ENCODE measurements at regions not wholly inside any gene's neighbourhood (a gene's known extent, or its start where the extent isn't known, plus 50 kb on each side); places are given as distances from the start of the nearest gene placed in this dataset.

DNA sequence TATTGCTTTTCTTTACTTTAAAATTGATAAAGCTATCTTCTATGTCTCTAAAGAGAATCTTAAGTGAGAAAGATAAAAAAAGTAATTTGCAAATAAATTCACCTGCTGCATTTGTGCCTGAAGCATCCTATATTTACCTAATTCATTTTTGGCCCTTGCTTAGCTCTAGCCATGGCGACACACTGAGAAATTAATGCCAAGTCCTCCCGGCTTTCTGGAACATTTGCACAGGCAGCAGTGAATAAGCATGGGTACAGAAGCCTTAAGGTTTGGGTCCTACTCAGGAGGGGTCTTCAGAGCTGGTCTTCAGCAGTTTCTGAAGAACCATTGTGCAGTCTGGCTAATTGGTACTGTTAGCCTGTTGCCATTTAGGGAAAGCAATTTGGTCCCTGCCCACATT, 73.9 kb upstream of the ZEB2 start:
- Histone ChIP-seq H3K36me3 (ENCODE audit: control insufficient read depth in 5 of 5, insufficient read depth in 5 of 5, low read length in 5 of 5) (no peaks in the 10 kb centered on the region), H3K27me3 (ENCODE audit: control insufficient read depth in 5 of 5, insufficient read depth in 4 of 5, low read length in 5 of 5) (no peaks in the 10 kb centered on the region), H3K27ac (ENCODE audit: low read depth, low read length) (no peak overlapping the region), H3K9me3 (ENCODE audit: control insufficient read depth in 5 of 5, low read length in 5 of 5) (no peaks in the 10 kb centered on the region), H3K9ac (ENCODE audit: low read length in 5 of 5) (no peak overlapping the region), H3K4me3 (ENCODE audit: low read depth in 1 of 5, low read length in 5 of 5) (no peak overlapping the region), H3K4me1 (ENCODE audit: control insufficient read depth in 5 of 5, insufficient read depth in 5 of 5, low read length in 5 of 5) (peaks cover 0 to 11% (median 0%) of the 10 kb centered on the region in 5 donors)

DNA sequence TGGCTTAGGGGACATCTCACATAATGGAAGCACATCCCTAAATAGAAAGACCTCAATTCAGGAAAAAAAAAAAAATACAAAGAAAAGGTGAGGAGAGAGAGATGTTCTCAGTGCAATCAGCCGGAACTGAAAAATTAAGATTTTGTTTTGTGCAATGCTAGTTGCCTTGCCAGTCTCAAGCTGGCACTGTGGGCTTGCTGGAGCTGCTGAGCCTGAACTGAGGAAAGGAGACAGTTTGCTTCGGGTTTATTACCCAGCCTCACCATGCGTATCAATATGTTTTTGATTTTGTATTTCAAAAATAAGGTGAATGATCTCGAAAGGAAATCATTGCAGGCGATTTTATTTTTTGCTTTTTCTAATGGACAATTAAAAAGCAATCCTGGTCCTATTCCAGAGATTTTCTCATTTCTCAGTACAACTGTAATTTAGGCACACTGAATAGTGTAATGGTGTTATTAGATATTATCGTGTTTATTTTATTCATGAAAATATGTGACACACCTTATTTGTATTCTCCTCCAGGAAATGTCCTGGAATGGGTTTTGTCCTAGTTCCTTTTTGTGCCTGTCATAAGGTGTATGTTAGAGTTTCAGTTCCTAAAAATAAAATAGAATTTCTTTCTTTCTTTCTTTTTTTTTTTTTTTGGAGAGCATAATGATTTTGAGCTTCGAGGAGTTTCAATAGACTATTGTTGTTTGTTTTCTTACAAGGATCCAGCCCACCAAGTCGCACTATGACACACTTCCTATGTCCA, 72.8 kb upstream of the ZEB2 start:
- H3K9me3 ChIP-seq (ENCODE audit: control insufficient read depth in 5 of 5, low read length in 5 of 5): no peaks in the 10 kb centered on the region
- no peak overlapping the region for H3K9ac ChIP-seq (ENCODE audit: low read length in 5 of 5)
- H3K4me1 ChIP-seq (ENCODE audit: control insufficient read depth in 5 of 5, insufficient read depth in 5 of 5, low read length in 5 of 5): peaks cover 0 to 11% (median 0%) of the 10 kb centered on the region in 5 donors
- no peak overlapping the region for H3K27ac ChIP-seq (ENCODE audit: low read depth, low read length)
- no peaks in the 10 kb centered on the region for H3K27me3 ChIP-seq (ENCODE audit: control insufficient read depth in 5 of 5, insufficient read depth in 4 of 5, low read length in 5 of 5)
- no peaks in the 10 kb centered on the region for H3K36me3 ChIP-seq (ENCODE audit: control insufficient read depth in 5 of 5, insufficient read depth in 5 of 5, low read length in 5 of 5)
- no peak overlapping the region for H3K4me3 ChIP-seq (ENCODE audit: low read depth in 1 of 5, low read length in 5 of 5)

DNA sequence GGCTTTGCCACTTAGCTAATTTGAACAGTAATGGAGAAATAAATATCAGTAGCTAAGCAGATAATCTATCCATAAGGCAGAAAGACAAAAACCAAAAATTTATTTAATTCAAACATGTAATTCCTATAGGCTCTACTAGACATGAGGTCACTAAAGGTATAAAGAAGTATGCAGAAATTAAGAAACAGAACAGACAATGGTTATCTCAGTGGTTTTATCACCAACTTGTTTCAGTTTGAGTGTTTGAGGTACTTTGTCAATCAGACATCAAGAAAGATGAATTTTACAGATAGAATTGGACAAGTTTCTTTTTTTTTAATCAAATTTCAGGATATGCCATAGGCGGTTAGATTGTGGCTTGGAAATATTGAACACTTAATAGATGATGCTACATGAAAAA, 67.4 kb upstream of the ZEB2 start:
- Histone ChIP-seq H3K36me3 (ENCODE audit: control insufficient read depth in 5 of 5, insufficient read depth in 5 of 5, low read length in 5 of 5) (no peaks in the 10 kb centered on the region), H3K4me1 (ENCODE audit: control insufficient read depth in 5 of 5, insufficient read depth in 5 of 5, low read length in 5 of 5) (peaks cover 0 to 4% (median 0%) of the 10 kb centered on the region in 5 donors), H3K27me3 (ENCODE audit: control insufficient read depth in 5 of 5, insufficient read depth in 4 of 5, low read length in 5 of 5) (no peaks in the 10 kb centered on the region), H3K27ac (ENCODE audit: low read depth, low read length) (no peak overlapping the region), H3K9me3 (ENCODE audit: control insufficient read depth in 5 of 5, low read length in 5 of 5) (no peaks in the 10 kb centered on the region), H3K4me3 (ENCODE audit: low read depth in 1 of 5, low read length in 5 of 5) (no peak overlapping the region), H3K9ac (ENCODE audit: low read length in 5 of 5) (no peak overlapping the region)

DNA sequence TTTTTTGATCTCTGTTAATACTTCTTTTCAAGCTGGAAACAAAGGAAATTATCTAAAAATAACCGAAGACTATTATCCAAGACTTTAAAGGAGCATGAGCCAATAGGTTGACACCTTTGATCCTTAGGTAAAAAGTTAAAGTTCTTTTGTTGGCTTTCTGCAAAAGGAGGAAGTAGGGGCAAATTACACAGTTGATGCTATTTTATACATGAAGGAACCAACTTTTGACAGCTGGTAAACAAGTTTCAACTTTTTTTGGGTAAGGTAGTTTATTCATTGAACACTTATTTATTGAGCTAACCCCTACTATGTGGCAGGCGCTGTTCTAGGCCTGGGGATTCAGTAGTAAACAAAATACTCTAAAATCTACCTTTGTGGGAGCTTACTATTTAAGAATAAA, 66.6 kb upstream of the ZEB2 start:
- peaks cover 0 to 6% (median 2%) of the 10 kb centered on the region in 5 donors for H3K4me1 ChIP-seq (ENCODE audit: control insufficient read depth in 5 of 5, insufficient read depth in 5 of 5, low read length in 5 of 5)
- no peaks in the 10 kb centered on the region for H3K36me3 ChIP-seq (ENCODE audit: control insufficient read depth in 5 of 5, insufficient read depth in 5 of 5, low read length in 5 of 5)
- H3K4me3 ChIP-seq (ENCODE audit: low read depth in 1 of 5, low read length in 5 of 5): no peak overlapping the region
- no peak overlapping the region for H3K27ac ChIP-seq (ENCODE audit: low read depth, low read length)
- H3K9me3 ChIP-seq (ENCODE audit: control insufficient read depth in 5 of 5, low read length in 5 of 5): no peaks in the 10 kb centered on the region
- H3K27me3 ChIP-seq (ENCODE audit: control insufficient read depth in 5 of 5, insufficient read depth in 4 of 5, low read length in 5 of 5): no peaks in the 10 kb centered on the region
- no peak overlapping the region for H3K9ac ChIP-seq (ENCODE audit: low read length in 5 of 5)

DNA sequence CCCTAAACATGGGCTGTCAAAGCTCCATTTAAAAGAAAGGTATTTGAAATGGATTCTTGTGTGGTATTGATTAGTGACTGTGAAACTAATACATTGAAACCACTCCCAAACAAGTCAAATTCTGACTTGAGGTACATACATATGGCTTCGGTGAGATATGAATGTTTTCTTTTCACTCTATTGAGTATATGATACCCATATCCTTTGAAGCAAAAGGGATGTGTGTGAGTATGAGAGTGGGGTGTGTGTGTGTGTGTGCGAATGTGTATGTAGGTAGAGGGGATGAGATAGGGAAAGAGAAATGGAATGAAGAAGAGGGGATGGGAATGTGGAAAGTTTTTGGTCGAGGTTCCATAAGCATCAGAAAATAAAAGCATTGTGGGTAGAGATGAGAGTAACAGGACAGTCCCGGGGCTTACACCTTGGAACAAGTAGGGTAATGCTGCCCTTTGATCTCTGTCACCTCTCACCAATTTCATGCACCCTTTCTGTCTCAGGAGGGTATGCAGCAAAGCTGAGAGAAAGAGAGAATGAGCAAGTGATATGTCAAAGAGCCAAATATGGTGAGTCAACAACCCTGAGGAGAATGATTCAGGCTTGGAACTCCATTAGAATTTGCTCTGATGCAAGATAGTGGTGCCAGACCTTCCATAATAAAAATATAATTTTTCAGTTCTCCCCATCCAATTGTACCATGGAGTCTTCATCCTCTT, 64.0 kb upstream of the ZEB2 start:
- Histone ChIP-seq H3K4me1 (ENCODE audit: control insufficient read depth in 5 of 5, insufficient read depth in 5 of 5, low read length in 5 of 5) (peaks cover 0 to 6% (median 2%) of the 10 kb centered on the region in 5 donors), H3K27ac (ENCODE audit: low read depth, low read length) (no peak overlapping the region), H3K9me3 (ENCODE audit: control insufficient read depth in 5 of 5, low read length in 5 of 5) (no peaks in the 10 kb centered on the region)

DNA sequence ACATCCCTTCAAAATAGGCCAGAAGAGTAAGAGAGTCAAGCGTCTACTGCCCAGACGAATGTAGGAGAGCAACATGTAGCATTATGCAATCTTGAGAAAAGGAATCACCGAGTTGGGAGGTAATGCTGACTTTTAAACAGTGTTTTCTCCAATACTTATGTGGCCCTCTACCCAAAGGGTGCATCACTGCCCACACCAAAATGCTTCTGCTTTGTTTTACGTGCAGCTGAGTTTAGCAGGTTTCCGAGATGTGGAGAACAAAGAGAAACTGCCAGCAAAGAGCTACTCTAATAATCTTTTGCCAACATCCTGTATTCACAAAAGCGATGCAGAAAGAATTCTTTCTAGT, 63.4 kb upstream of the ZEB2 start:
- Histone ChIP-seq H3K4me3 (ENCODE audit: low read depth in 1 of 5, low read length in 5 of 5) (no peak overlapping the region), H3K4me1 (ENCODE audit: control insufficient read depth in 5 of 5, insufficient read depth in 5 of 5, low read length in 5 of 5) (peaks cover 0 to 6% (median 2%) of the 10 kb centered on the region in 5 donors), H3K9me3 (ENCODE audit: control insufficient read depth in 5 of 5, low read length in 5 of 5) (no peaks in the 10 kb centered on the region), H3K36me3 (ENCODE audit: control insufficient read depth in 5 of 5, insufficient read depth in 5 of 5, low read length in 5 of 5) (no peaks in the 10 kb centered on the region), H3K9ac (ENCODE audit: low read length in 5 of 5) (no peak overlapping the region), H3K27me3 (ENCODE audit: control insufficient read depth in 5 of 5, insufficient read depth in 4 of 5, low read length in 5 of 5) (no peaks in the 10 kb centered on the region), H3K27ac (ENCODE audit: low read depth, low read length) (no peak overlapping the region)

More for the DNA sequence above, 64.0 kb upstream of the ZEB2 start:
- Histone ChIP-seq H3K36me3 (ENCODE audit: control insufficient read depth in 5 of 5, insufficient read depth in 5 of 5, low read length in 5 of 5) (no peaks in the 10 kb centered on the region), H3K4me3 (ENCODE audit: low read depth in 1 of 5, low read length in 5 of 5) (no peak overlapping the region), H3K27me3 (ENCODE audit: control insufficient read depth in 5 of 5, insufficient read depth in 4 of 5, low read length in 5 of 5) (no peaks in the 10 kb centered on the region), H3K9ac (ENCODE audit: low read length in 5 of 5) (no peak overlapping the region)

DNA sequence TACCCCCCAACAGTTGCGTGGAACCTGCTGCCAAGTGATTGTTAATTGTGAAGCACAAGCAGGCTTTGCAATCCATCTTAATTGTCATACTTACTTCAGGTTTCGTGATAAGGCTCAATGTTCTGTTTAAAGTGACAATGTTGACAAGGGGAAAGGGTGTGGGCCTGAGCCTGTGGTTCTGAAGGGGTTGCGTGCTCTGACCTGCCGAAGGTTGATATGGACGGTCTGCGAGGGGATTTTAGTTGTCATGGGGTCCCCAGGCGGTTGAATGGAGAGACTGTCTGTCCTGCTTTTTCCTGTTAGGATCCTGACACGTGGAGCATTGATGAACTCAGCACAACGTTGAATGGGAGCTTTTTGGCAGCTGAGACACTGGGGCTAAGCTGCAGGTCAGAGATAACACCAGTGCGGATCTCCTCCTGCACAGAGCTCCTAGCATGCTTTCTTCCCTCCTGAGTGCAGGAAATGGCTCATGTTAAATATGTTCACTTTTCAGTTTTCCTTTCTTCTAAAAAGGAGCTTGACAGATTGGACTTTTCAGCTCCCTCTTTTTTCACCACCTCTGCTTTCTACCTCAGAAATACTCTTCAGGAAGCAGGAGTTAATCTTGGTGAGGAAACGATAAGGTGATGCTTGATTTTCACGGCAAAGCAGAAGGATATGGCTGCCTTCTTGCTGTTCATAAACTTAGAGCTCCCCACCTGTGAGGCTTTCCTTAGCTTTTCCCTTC, 62.9 kb upstream of the ZEB2 start:
- no peak overlapping the region for H3K27ac ChIP-seq (ENCODE audit: low read depth, low read length)
- H3K9me3 ChIP-seq (ENCODE audit: control insufficient read depth in 5 of 5, low read length in 5 of 5): no peaks in the 10 kb centered on the region
- peaks cover 0 to 6% (median 2%) of the 10 kb centered on the region in 5 donors for H3K4me1 ChIP-seq (ENCODE audit: control insufficient read depth in 5 of 5, insufficient read depth in 5 of 5, low read length in 5 of 5)

DNA sequence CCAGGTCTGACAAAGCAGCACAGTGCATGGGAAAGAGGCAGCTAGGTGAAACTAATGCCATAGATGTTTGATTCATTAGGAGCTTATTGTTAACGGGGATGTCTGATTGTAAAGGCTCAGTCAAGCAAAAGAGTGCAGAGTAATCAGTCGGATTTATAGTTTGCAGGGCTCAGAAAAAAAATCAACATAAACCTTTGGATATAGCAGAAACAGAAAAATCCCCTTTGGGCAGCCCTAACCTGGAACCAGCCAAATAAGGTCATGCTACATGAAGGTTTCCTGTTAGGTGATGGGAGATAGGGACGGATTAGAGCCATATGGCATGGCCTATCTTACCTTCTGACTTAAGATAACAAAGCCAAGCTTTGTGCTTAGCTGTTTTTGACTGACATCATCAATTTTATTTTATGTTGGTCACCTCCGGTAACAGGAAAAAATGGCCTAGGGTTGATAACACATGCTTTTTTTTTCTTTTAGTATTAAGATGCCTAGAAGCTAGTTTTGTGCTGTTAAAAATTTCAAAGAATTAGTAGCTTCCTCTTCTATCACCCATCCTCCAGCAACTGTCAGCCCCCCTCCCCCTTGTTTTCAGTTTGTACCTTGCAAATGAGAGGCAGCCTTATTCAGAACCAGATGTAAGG, 60.7 kb upstream of the ZEB2 start:
- Histone ChIP-seq H3K4me3 (ENCODE audit: low read depth in 1 of 5, low read length in 5 of 5) (no peak overlapping the region), H3K36me3 (ENCODE audit: control insufficient read depth in 5 of 5, insufficient read depth in 5 of 5, low read length in 5 of 5) (no peaks in the 10 kb centered on the region), H3K27me3 (ENCODE audit: control insufficient read depth in 5 of 5, insufficient read depth in 4 of 5, low read length in 5 of 5) (no peaks in the 10 kb centered on the region), H3K27ac (ENCODE audit: low read depth, low read length) (no peak overlapping the region), H3K4me1 (ENCODE audit: control insufficient read depth in 5 of 5, insufficient read depth in 5 of 5, low read length in 5 of 5) (peaks cover 0 to 6% (median 2%) of the 10 kb centered on the region in 5 donors), H3K9me3 (ENCODE audit: control insufficient read depth in 5 of 5, low read length in 5 of 5) (no peaks in the 10 kb centered on the region), H3K9ac (ENCODE audit: low read length in 5 of 5) (no peak overlapping the region)

More for the DNA sequence above, 62.9 kb upstream of the ZEB2 start:
- no peaks in the 10 kb centered on the region for H3K36me3 ChIP-seq (ENCODE audit: control insufficient read depth in 5 of 5, insufficient read depth in 5 of 5, low read length in 5 of 5)
- no peak overlapping the region for H3K4me3 ChIP-seq (ENCODE audit: low read depth in 1 of 5, low read length in 5 of 5)
- H3K27me3 ChIP-seq (ENCODE audit: control insufficient read depth in 5 of 5, insufficient read depth in 4 of 5, low read length in 5 of 5): no peaks in the 10 kb centered on the region
- H3K9ac ChIP-seq (ENCODE audit: low read length in 5 of 5): no peak overlapping the region

DNA sequence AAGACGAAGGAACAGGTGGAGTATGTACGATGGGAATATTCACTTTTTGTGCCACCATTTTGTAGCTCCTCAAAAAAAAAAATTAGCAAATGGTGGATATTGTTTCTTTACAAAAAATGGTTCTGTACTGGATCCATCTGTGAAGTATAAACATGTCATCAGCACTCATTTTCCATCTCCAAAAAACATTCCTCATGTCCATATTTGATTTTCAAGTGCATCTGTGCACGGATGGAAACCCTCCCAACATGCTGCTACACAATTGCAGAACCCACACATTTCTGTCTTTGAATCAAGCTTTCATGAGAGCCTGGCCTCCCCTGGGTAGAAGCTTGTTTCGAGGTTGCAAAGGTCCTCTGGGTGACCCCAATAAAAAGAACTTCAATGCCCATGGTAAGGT, 59.6 kb upstream of the ZEB2 start:
- no peaks in the 10 kb centered on the region for H3K27me3 ChIP-seq (ENCODE audit: control insufficient read depth in 5 of 5, insufficient read depth in 4 of 5, low read length in 5 of 5)

More for the DNA sequence above, 59.6 kb upstream of the ZEB2 start:
- no peaks in the 10 kb centered on the region for H3K36me3 ChIP-seq (ENCODE audit: control insufficient read depth in 5 of 5, insufficient read depth in 5 of 5, low read length in 5 of 5)
- H3K9me3 ChIP-seq (ENCODE audit: control insufficient read depth in 5 of 5, low read length in 5 of 5): no peaks in the 10 kb centered on the region
- no peak overlapping the region for H3K27ac ChIP-seq (ENCODE audit: low read depth, low read length)
- peaks cover 0 to 6% (median 2%) of the 10 kb centered on the region in 5 donors for H3K4me1 ChIP-seq (ENCODE audit: control insufficient read depth in 5 of 5, insufficient read depth in 5 of 5, low read length in 5 of 5)
- H3K4me3 ChIP-seq (ENCODE audit: low read depth in 1 of 5, low read length in 5 of 5): no peak overlapping the region
- H3K9ac ChIP-seq (ENCODE audit: low read length in 5 of 5): no peak overlapping the region
